Breast epithelium (tissue), 4 donors: ENCODE measurements at regions not wholly inside any gene's neighbourhood (a gene's known extent, or its start where the extent isn't known, plus 50 kb on each side); places are given as distances from the start of the nearest gene placed in this dataset.
A peak's percentile ranks its signal among the peaks of the same experiment; 100 is the strongest.

Source experiments
- DNase-seq, 2 donors: peaks; one replicate each; pipeline ENCODE4 v3.0.0-alpha.2; 2019; ENCODE audit warnings: low spot score in 2 of 2
- H3K27ac ChIP-seq, 2 donors: fragments of 200-600 bp; sonication (generic) in 1 of 2; one replicate each; pipeline ENCODE4 v1.5.1; 2016 to 2019; ENCODE audit warnings: mild to moderate bottlenecking in 1 of 2
- H3K27me3 ChIP-seq, 2 donors: fragments of 200-600 bp; sonication (generic) in 1 of 2; one replicate each; pipeline versions ENCODE4 v1.5.1 to v1.6.0; 2017 to 2019; ENCODE audit warnings: control low read depth in 1 of 2, mild to moderate bottlenecking in 1 of 2
- H3K36me3 ChIP-seq: fragments of 200-600 bp; one replicate; pipeline ENCODE4 v1.5.1; 2019
- H3K4me1 ChIP-seq, 2 donors: fragments of 200-600 bp; sonication (generic); one replicate each; pipeline ENCODE4 v1.5.1; 2016 to 2019; ENCODE audit warnings: control low read depth in 1 of 2
- H3K4me3 ChIP-seq, 3 donors: fragments of 200-600 bp; sonication (generic); 1 replicate in 2 of 3; 2 replicates in 1 of 3; pipeline ENCODE4 v1.5.1; 2016 to 2019; ENCODE audit warnings: mild to moderate bottlenecking in 3 of 3, moderate library complexity in 2 of 3
- H3K9me3 ChIP-seq, 2 donors: fragments of 200-600 bp; sonication (generic) in 1 of 2; one replicate each; pipeline ENCODE4 v1.5.1; 2016 to 2019; ENCODE audit warnings: control low read depth in 1 of 2
- POLR2A ChIP-seq: fragments of 450-650 bp; IDR thresholded peaks from one replicate; pipeline ENCODE4 v1.6.1; 2016; ENCODE audit warnings: antibody characterized with exemption, mild to moderate bottlenecking, moderate library complexity
- POLR2AphosphoS5 ChIP-seq, 3 donors: sonication (generic); formaldehyde crosslinking; IDR thresholded peaks; one replicate each; pipeline ENCODE4 v1.6.1; 2017; ENCODE audit warnings: antibody characterized with exemption in 3 of 3
- intact Hi-C: fragments of 100-400 bp; cut with DNase I; formaldehyde crosslinking; loops from one replicate; pipeline ENCODE4 v1.15.1; 2023; ENCODE audit warnings: low total_unique reads
- TF ChIP-seq, protein P1 (sequence below), 3 donors: fragments of 450-650 bp; IDR thresholded peaks; one replicate each; pipeline ENCODE4 v1.5.1; 2016 to 2017; ENCODE audit warnings: antibody characterized with exemption in 3 of 3, mild to moderate bottlenecking in 3 of 3, moderate library complexity in 3 of 3

DNA sequence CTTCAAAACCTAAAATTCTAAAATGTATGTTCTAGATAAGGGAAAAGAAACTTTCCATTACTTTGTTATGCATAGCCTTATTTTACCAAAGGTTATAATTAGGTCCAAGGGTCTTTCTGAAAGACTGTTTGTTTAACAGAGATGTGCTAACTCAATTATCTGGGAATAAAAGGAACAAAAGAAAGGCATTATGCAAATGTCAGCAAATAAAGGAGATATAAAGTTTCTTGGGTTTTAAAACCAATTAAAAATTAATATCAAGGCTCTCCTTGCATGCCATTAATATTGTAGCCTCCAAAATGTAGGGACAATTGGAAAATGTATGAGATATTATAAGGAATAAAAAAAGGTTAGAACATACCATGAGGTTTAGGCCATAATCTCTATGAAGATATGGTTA is 87.8 kb upstream of the DOCK10 start:
- Histone ChIP-seq H3K4me3 (no peak overlapping the region), H3K27ac (no peak overlapping the region), H3K36me3 (no peaks in the 10 kb centered on the region), H3K4me1 (no peaks in the 10 kb centered on the region), H3K9me3 (no peaks in the 10 kb centered on the region), H3K27me3 (no peaks in the 10 kb centered on the region)
- intact Hi-C loops: no loop called here
- DNase-seq: no peak
- TF ChIP-seq POLR2A (no peak), POLR2AphosphoS5 (IDR thresholded peaks at IDR 0.05) (no peak)
- TF ChIP-seq, protein P1, sequence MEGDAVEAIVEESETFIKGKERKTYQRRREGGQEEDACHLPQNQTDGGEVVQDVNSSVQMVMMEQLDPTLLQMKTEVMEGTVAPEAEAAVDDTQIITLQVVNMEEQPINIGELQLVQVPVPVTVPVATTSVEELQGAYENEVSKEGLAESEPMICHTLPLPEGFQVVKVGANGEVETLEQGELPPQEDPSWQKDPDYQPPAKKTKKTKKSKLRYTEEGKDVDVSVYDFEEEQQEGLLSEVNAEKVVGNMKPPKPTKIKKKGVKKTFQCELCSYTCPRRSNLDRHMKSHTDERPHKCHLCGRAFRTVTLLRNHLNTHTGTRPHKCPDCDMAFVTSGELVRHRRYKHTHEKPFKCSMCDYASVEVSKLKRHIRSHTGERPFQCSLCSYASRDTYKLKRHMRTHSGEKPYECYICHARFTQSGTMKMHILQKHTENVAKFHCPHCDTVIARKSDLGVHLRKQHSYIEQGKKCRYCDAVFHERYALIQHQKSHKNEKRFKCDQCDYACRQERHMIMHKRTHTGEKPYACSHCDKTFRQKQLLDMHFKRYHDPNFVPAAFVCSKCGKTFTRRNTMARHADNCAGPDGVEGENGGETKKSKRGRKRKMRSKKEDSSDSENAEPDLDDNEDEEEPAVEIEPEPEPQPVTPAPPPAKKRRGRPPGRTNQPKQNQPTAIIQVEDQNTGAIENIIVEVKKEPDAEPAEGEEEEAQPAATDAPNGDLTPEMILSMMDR (IDR thresholded peaks at IDR 0.05): no peak

DNA sequence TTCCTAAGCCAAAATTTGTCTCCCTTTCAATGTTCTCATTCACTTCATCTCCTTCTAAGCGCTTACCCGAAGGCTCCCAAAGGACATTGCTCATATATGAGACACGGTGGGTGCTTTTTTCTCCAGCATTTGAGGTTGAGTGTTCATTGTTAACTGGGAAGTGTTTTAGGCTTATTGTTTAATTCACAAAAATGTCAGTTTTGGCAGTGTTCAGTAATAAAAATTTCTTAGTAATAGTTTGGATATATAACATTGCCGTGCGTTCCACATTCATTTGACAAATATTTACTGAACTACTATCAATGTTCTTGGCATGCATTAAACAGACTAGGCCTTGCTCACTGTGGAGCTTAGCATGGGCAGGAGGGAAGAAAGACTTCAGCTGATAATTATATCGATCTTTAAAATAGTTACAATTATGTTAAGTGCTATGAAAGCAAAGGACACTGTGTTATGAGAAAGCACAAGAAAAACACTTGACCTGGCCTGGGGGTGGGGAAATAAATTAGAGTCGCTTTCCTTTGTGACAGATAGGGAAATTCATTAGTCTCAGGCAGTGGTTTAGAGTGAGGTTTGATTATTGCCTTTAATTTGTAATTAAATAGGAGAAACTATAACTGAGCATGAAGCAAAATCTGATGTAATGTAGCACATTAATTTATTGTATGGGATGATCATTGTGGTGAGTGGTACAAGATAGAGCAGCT is 82.2 kb upstream of the DOCK10 start:
- intact Hi-C loops: no loop called here
- no peak overlapping the region for H3K4me3 ChIP-seq
- H3K27me3 ChIP-seq: no peaks in the 10 kb centered on the region
- no peak overlapping the region for H3K27ac ChIP-seq
- H3K9me3 ChIP-seq: no peaks in the 10 kb centered on the region
- no peaks in the 10 kb centered on the region for H3K36me3 ChIP-seq
- H3K4me1 ChIP-seq: no peaks in the 10 kb centered on the region
- TF ChIP-seq, protein P1 (IDR thresholded peaks at IDR 0.05): no peak
- TF ChIP-seq POLR2AphosphoS5 (IDR thresholded peaks at IDR 0.05) (no peak), POLR2A (no peak)
- DNase-seq: no peak

DNA sequence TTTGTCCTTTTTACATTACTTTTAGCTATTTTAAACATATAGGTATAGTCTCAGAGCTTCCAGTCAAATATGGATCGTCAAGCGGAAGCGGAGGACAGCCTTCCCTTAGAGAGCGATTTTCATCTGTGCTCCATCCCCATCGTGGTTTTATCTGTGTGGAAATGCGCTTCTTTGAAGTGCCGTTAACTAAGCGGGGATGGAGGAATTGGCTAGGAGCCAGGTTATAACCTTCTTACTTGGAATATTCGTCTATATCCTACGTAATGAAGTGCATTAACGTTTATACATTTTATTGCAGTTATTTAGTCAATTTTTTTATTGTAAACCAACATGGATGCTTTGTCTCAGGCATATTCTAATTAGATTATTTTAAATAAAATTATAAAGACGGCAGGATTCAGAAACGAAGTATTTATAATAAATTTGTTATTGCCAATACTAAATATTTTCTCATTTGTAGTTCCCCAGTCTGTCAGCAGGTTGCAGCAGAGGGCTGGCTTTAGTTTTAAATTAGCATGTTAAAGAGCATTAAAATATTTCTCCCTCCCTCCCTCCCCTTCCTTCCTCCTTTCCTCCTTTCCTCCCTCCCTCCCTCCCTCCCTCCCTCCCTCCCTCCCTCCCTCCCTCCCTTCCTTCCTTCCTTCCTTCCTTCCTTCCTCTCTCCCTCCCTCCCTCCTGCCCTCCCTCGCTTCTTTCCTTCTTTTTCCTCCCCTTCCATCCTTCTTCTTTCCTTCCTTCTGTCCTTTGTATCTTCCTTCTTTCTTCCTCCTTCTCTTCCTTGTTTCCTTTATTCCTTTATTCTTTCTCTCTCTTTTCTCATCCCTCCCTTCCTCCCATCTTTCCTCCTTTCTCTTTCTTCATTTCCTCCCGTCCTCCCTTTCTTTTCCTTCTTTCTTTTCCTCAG is 80.6 kb upstream of the DOCK10 start:
- no peaks in the 10 kb centered on the region for H3K4me1 ChIP-seq
- no peak overlapping the region for H3K4me3 ChIP-seq
- intact Hi-C loops: no loop called here
- DNase-seq: no peak
- no peaks in the 10 kb centered on the region for H3K9me3 ChIP-seq
- no peaks in the 10 kb centered on the region for H3K27me3 ChIP-seq
- no peaks in the 10 kb centered on the region for H3K36me3 ChIP-seq
- H3K27ac ChIP-seq: no peak overlapping the region
- no peak for TF ChIP-seq POLR2A
- TF ChIP-seq, protein P1 (IDR thresholded peaks at IDR 0.05): peak in 1 of 3 donors; percentile 23
- no peak for TF ChIP-seq POLR2AphosphoS5 (IDR thresholded peaks at IDR 0.05)

DNA sequence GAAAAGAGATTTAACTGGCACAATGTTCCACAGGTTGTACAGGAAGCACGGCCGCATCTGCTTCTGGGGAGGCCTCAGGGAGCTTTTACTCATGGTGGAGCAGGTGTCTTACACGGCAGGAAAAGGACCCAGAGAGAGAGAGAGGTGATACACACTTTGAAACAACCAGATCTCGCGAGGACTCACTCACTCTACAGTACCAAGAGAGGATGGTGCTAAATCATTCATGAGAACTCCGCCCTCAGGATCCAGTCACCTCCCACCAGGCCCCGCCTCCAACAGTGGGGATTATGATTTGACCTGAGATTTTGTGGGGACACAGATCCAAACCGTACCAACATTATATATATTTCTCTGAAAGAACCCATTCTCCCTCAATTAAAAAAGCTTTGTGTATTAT is 79.7 kb upstream of the DOCK10 start:
- no peak for DNase-seq
- H3K9me3 ChIP-seq: no peaks in the 10 kb centered on the region
- TF ChIP-seq POLR2AphosphoS5 (IDR thresholded peaks at IDR 0.05) (no peak), POLR2A (no peak)
- TF ChIP-seq, protein P1 (IDR thresholded peaks at IDR 0.05): no peak
- H3K4me1 ChIP-seq: no peaks in the 10 kb centered on the region
- no peak overlapping the region for H3K4me3 ChIP-seq
- H3K36me3 ChIP-seq: no peaks in the 10 kb centered on the region
- H3K27ac ChIP-seq: no peak overlapping the region
- intact Hi-C loops: no loop called here
- no peaks in the 10 kb centered on the region for H3K27me3 ChIP-seq

DNA sequence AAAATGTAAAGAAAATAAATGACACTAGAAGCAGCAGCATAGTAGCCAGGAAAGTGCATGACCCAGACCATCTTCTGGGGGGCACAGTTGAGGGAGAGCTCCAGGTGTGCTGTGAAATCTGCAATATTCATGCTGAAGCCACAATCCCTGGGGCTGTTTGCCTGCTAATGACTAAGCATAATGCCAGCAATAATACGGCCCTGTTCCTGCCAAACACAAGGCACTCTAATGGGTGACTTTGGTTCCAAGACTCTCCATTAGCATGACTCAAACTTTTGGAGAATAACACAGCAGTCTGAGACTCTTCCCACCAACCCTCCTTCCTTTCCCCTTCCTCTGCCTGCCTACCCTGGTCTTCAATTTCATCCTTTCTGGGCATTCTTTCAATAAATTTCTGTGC is 77.9 kb upstream of the DOCK10 start:
- no peaks in the 10 kb centered on the region for H3K36me3 ChIP-seq
- no peaks in the 10 kb centered on the region for H3K9me3 ChIP-seq
- no peak overlapping the region for H3K4me3 ChIP-seq
- intact Hi-C loops: no loop called here
- no peaks in the 10 kb centered on the region for H3K27me3 ChIP-seq
- no peak for DNase-seq
- TF ChIP-seq POLR2A (no peak), POLR2AphosphoS5 (IDR thresholded peaks at IDR 0.05) (no peak)
- TF ChIP-seq, protein P1 (IDR thresholded peaks at IDR 0.05): no peak
- no peaks in the 10 kb centered on the region for H3K4me1 ChIP-seq
- no peak overlapping the region for H3K27ac ChIP-seq
